ENCODE measurements at regions not wholly inside any gene's neighbourhood (a gene's known extent, or its start where the extent isn't known, plus 50 kb on each side); places are given as distances from the start of the nearest gene placed in this dataset.
"Not testable (repeated sequence)": the region's sequence is repeated elsewhere in the genome, so short reads cannot be mapped to it uniquely, and the experiment has no call there.

GRCh38 chr21:17201741-17202260, 311.0 kb upstream of the CXADR start:
- WGBS, 2 experiments: 92 to 98% methylated on average over 2 of the region's 2 CpGs
- Histone ChIP-seq H3K36me3 (ENCODE audit: control insufficient read depth, insufficient read depth, low read length) (no peaks in the 10 kb centered on the region), H3K4me3 (ENCODE audit: insufficient read depth, low read depth, low read length) (no peak overlapping the region), H3K27ac (ENCODE audit: insufficient read depth, low read depth, low read length, poor library complexity, severe bottlenecking) (no peak overlapping the region), H3K9me3 (ENCODE audit: control insufficient read depth, low read length) (no peaks in the 10 kb centered on the region), H3K4me1 (ENCODE audit: control insufficient read depth, insufficient read depth, low read length) (no peaks in the 10 kb centered on the region), H3K27me3 (ENCODE audit: control insufficient read depth, insufficient read depth, low read length, poor library complexity, severe bottlenecking) (no peaks in the 10 kb centered on the region)

- H3K4me1 ChIP-seq (ENCODE audit: control insufficient read depth, insufficient read depth, low read length): no peaks in the 10 kb centered on the region
- H3K4me3 ChIP-seq (ENCODE audit: insufficient read depth, low read depth, low read length): no peak overlapping the region
- no peak overlapping the region for H3K27ac ChIP-seq (ENCODE audit: insufficient read depth, low read depth, low read length, poor library complexity, severe bottlenecking)
- 89 to 91% methylated on average over 3 of the region's 3 CpGs for WGBS, 2 experiments
- no peaks in the 10 kb centered on the region for H3K36me3 ChIP-seq (ENCODE audit: control insufficient read depth, insufficient read depth, low read length)
- H3K27me3 ChIP-seq (ENCODE audit: control insufficient read depth, insufficient read depth, low read length, poor library complexity, severe bottlenecking): no peaks in the 10 kb centered on the region
- H3K9me3 ChIP-seq (ENCODE audit: control insufficient read depth, low read length): no peaks in the 10 kb centered on the region
Measured at GRCh38 chr21:17214801-17215200, 298.0 kb upstream of the CXADR start.

- not testable (repeated sequence) for H3K9me3 ChIP-seq (ENCODE audit: control insufficient read depth, low read length); H3K4me1 ChIP-seq (ENCODE audit: control insufficient read depth, insufficient read depth, low read length); H3K27me3 ChIP-seq (ENCODE audit: control insufficient read depth, insufficient read depth, low read length, poor library complexity, severe bottlenecking); H3K27ac ChIP-seq (ENCODE audit: insufficient read depth, low read depth, low read length, poor library complexity, severe bottlenecking); H3K4me3 ChIP-seq (ENCODE audit: insufficient read depth, low read depth, low read length); H3K36me3 ChIP-seq (ENCODE audit: control insufficient read depth, insufficient read depth, low read length)
- WGBS, 2 experiments: 100% methylated on average over 1 of the region's 1 CpG
Measured at GRCh38 chr21:17219050-17219449, 293.8 kb upstream of the CXADR start.

GRCh38 chr21:17231124-17231523, 281.7 kb upstream of the CXADR start:
- Histone ChIP-seq H3K27me3 (ENCODE audit: control insufficient read depth, insufficient read depth, low read length, poor library complexity, severe bottlenecking) (no peaks in the 10 kb centered on the region), H3K4me3 (ENCODE audit: insufficient read depth, low read depth, low read length) (no peak overlapping the region), H3K27ac (ENCODE audit: insufficient read depth, low read depth, low read length, poor library complexity, severe bottlenecking) (no peak overlapping the region), H3K4me1 (ENCODE audit: control insufficient read depth, insufficient read depth, low read length) (no peaks in the 10 kb centered on the region), H3K9me3 (ENCODE audit: control insufficient read depth, low read length) (no peaks in the 10 kb centered on the region), H3K36me3 (ENCODE audit: control insufficient read depth, insufficient read depth, low read length) (no peaks in the 10 kb centered on the region)
- 86 to 100% methylated on average over 1 of the region's 2 CpGs for WGBS, 2 experiments

- Histone ChIP-seq H3K36me3 (ENCODE audit: control insufficient read depth, insufficient read depth, low read length) (no peaks in the 10 kb centered on the region), H3K4me3 (ENCODE audit: insufficient read depth, low read depth, low read length) (no peak overlapping the region), H3K27me3 (ENCODE audit: control insufficient read depth, insufficient read depth, low read length, poor library complexity, severe bottlenecking) (no peaks in the 10 kb centered on the region), H3K27ac (ENCODE audit: insufficient read depth, low read depth, low read length, poor library complexity, severe bottlenecking) (no peak overlapping the region), H3K9me3 (ENCODE audit: control insufficient read depth, low read length) (no peaks in the 10 kb centered on the region), H3K4me1 (ENCODE audit: control insufficient read depth, insufficient read depth, low read length) (no peaks in the 10 kb centered on the region)
- WGBS, 2 experiments: 95 to 100% methylated on average over 2 to 3 of the region's 3 CpGs
Measured at GRCh38 chr21:17231771-17232170, 281.1 kb upstream of the CXADR start.

GRCh38 chr21:17238468-17238867, 274.4 kb upstream of the CXADR start:
- no peaks in the 10 kb centered on the region for H3K4me1 ChIP-seq (ENCODE audit: control insufficient read depth, insufficient read depth, low read length)
- H3K9me3 ChIP-seq (ENCODE audit: control insufficient read depth, low read length): no peaks in the 10 kb centered on the region
- H3K36me3 ChIP-seq (ENCODE audit: control insufficient read depth, insufficient read depth, low read length): no peaks in the 10 kb centered on the region
- H3K27me3 ChIP-seq (ENCODE audit: control insufficient read depth, insufficient read depth, low read length, poor library complexity, severe bottlenecking): no peaks in the 10 kb centered on the region
- H3K27ac ChIP-seq (ENCODE audit: insufficient read depth, low read depth, low read length, poor library complexity, severe bottlenecking): no peak overlapping the region
- no peak overlapping the region for H3K4me3 ChIP-seq (ENCODE audit: insufficient read depth, low read depth, low read length)

- no peak overlapping the region for H3K27ac ChIP-seq (ENCODE audit: insufficient read depth, low read depth, low read length, poor library complexity, severe bottlenecking)
- no peaks in the 10 kb centered on the region for H3K9me3 ChIP-seq (ENCODE audit: control insufficient read depth, low read length)
- H3K4me3 ChIP-seq (ENCODE audit: insufficient read depth, low read depth, low read length): no peak overlapping the region
- no peaks in the 10 kb centered on the region for H3K36me3 ChIP-seq (ENCODE audit: control insufficient read depth, insufficient read depth, low read length)
- WGBS, 2 experiments: 92 to 94% methylated on average over 2 of the region's 2 CpGs
- H3K27me3 ChIP-seq (ENCODE audit: control insufficient read depth, insufficient read depth, low read length, poor library complexity, severe bottlenecking): no peaks in the 10 kb centered on the region
- no peaks in the 10 kb centered on the region for H3K4me1 ChIP-seq (ENCODE audit: control insufficient read depth, insufficient read depth, low read length)
Measured at GRCh38 chr21:17250778-17251241, 262.0 kb upstream of the CXADR start.

- H3K4me1 ChIP-seq (ENCODE audit: control insufficient read depth, insufficient read depth, low read length): no peaks in the 10 kb centered on the region
Measured at GRCh38 chr21:17257784-17258183, 255.1 kb upstream of the CXADR start.

GRCh38 chr21:17264182-17264581, 248.7 kb upstream of the CXADR start:
- 100% methylated on average over 1 of the region's 2 CpGs; no CpG with 5 or more reads in 1 of the 2 experiments for WGBS, 2 experiments
- H3K36me3 ChIP-seq (ENCODE audit: control insufficient read depth, insufficient read depth, low read length): no peaks in the 10 kb centered on the region
- no peaks in the 10 kb centered on the region for H3K27me3 ChIP-seq (ENCODE audit: control insufficient read depth, insufficient read depth, low read length, poor library complexity, severe bottlenecking)
- H3K27ac ChIP-seq (ENCODE audit: insufficient read depth, low read depth, low read length, poor library complexity, severe bottlenecking): no peak overlapping the region
- no peak overlapping the region for H3K4me3 ChIP-seq (ENCODE audit: insufficient read depth, low read depth, low read length)
- no peaks in the 10 kb centered on the region for H3K4me1 ChIP-seq (ENCODE audit: control insufficient read depth, insufficient read depth, low read length)
- no peaks in the 10 kb centered on the region for H3K9me3 ChIP-seq (ENCODE audit: control insufficient read depth, low read length)

More at GRCh38 chr21:17257784-17258183, 255.1 kb upstream of the CXADR start:
- H3K27ac ChIP-seq (ENCODE audit: insufficient read depth, low read depth, low read length, poor library complexity, severe bottlenecking): no peak overlapping the region
- no peaks in the 10 kb centered on the region for H3K27me3 ChIP-seq (ENCODE audit: control insufficient read depth, insufficient read depth, low read length, poor library complexity, severe bottlenecking)
- no peak overlapping the region for H3K4me3 ChIP-seq (ENCODE audit: insufficient read depth, low read depth, low read length)
- 100% methylated on average over 1 of the region's 1 CpG for WGBS, 2 experiments
- H3K36me3 ChIP-seq (ENCODE audit: control insufficient read depth, insufficient read depth, low read length): no peaks in the 10 kb centered on the region
- H3K9me3 ChIP-seq (ENCODE audit: control insufficient read depth, low read length): no peaks in the 10 kb centered on the region

- H3K4me3 ChIP-seq (ENCODE audit: insufficient read depth, low read depth, low read length): no peak overlapping the region
- no peaks in the 10 kb centered on the region for H3K4me1 ChIP-seq (ENCODE audit: control insufficient read depth, insufficient read depth, low read length)
- no peaks in the 10 kb centered on the region for H3K27me3 ChIP-seq (ENCODE audit: control insufficient read depth, insufficient read depth, low read length, poor library complexity, severe bottlenecking)
- no peaks in the 10 kb centered on the region for H3K9me3 ChIP-seq (ENCODE audit: control insufficient read depth, low read length)
- no peaks in the 10 kb centered on the region for H3K36me3 ChIP-seq (ENCODE audit: control insufficient read depth, insufficient read depth, low read length)
- WGBS, 2 experiments: no CpG with 5 or more reads among the region's 3 CpGs
- H3K27ac ChIP-seq (ENCODE audit: insufficient read depth, low read depth, low read length, poor library complexity, severe bottlenecking): no peak overlapping the region
Measured at GRCh38 chr21:17269760-17270159, 243.1 kb upstream of the CXADR start.

GRCh38 chr21:17270229-17270628, 242.6 kb upstream of the CXADR start:
- Histone ChIP-seq H3K27me3 (ENCODE audit: control insufficient read depth, insufficient read depth, low read length, poor library complexity, severe bottlenecking) (no peaks in the 10 kb centered on the region), H3K27ac (ENCODE audit: insufficient read depth, low read depth, low read length, poor library complexity, severe bottlenecking) (no peak overlapping the region)
- WGBS, 2 experiments: 47 to 70% methylated on average over 1 of the region's 1 CpG

More at GRCh38 chr21:17270229-17270628, 242.6 kb upstream of the CXADR start:
- H3K9me3 ChIP-seq (ENCODE audit: control insufficient read depth, low read length): no peaks in the 10 kb centered on the region
- no peaks in the 10 kb centered on the region for H3K36me3 ChIP-seq (ENCODE audit: control insufficient read depth, insufficient read depth, low read length)
- H3K4me3 ChIP-seq (ENCODE audit: insufficient read depth, low read depth, low read length): no peak overlapping the region
- H3K4me1 ChIP-seq (ENCODE audit: control insufficient read depth, insufficient read depth, low read length): no peaks in the 10 kb centered on the region

All from ectodermal cell (in vitro differentiated cells).